Tibial nerve (tissue), 3 donors: ENCODE measurements at regions not wholly inside any gene's neighbourhood (a gene's known extent, or its start where the extent isn't known, plus 50 kb on each side); places are given as distances from the start of the nearest gene placed in this dataset.

Experiments used
- POLR2A ChIP-seq, 2 donors: fragments of 450-650 bp; IDR thresholded peaks; one replicate each; pipeline ENCODE4 v1.6.1; 2017; ENCODE audit warnings: antibody characterized with exemption in 2 of 2, mild to moderate bottlenecking in 2 of 2, moderate library complexity in 2 of 2
- TF ChIP-seq, protein P1 (sequence below), 5 experiments: fragments of 200-600 bp in 3 of 5; fragments of 450-650 bp in 2 of 5; sonication (generic) in 3 of 5; IDR thresholded peaks; one replicate each; pipeline ENCODE4 v1.5.1; 2016 to 2019; ENCODE audit warnings: antibody characterized with exemption in 5 of 5, mild to moderate bottlenecking in 3 of 5, moderate library complexity in 2 of 5

DNA sequence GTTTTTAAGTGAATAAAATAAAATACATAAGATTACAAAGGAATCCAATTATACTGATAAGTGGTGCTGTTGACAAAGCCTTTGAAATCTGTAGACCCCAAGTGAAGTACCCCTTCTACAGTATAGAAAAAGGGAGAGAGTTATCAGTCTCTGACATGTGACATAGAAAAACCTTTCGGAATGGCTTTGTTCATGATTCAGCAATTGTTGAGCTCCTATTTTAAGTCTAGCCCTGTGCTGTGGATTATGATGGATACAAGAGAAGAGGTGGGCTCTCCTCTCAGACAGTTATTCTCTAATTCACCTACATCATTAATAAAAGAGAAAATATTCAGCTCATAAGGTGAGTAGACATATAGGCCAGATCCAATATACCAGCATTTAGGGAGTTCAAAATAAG is 53.3 kb upstream of the ITPKB start:
- TF ChIP-seq POLR2A (IDR thresholded peaks at IDR 0.05) = no peak
- TF ChIP-seq, protein P1, sequence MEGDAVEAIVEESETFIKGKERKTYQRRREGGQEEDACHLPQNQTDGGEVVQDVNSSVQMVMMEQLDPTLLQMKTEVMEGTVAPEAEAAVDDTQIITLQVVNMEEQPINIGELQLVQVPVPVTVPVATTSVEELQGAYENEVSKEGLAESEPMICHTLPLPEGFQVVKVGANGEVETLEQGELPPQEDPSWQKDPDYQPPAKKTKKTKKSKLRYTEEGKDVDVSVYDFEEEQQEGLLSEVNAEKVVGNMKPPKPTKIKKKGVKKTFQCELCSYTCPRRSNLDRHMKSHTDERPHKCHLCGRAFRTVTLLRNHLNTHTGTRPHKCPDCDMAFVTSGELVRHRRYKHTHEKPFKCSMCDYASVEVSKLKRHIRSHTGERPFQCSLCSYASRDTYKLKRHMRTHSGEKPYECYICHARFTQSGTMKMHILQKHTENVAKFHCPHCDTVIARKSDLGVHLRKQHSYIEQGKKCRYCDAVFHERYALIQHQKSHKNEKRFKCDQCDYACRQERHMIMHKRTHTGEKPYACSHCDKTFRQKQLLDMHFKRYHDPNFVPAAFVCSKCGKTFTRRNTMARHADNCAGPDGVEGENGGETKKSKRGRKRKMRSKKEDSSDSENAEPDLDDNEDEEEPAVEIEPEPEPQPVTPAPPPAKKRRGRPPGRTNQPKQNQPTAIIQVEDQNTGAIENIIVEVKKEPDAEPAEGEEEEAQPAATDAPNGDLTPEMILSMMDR (IDR thresholded peaks at IDR 0.05) = no peak
